Lung (tissue), 11 donors: ENCODE measurements at regions not wholly inside any gene's neighbourhood (a gene's known extent, or its start where the extent isn't known, plus 50 kb on each side); places are given as distances from the start of the nearest gene placed in this dataset.
A peak's percentile ranks its signal among the peaks of the same experiment; 100 is the strongest.

Experiments used
- ATAC-seq: fragments of 200-7000 bp; cut with Tn5 transposase; one replicate; pipeline ENCODE4 v1.9.1; 2020; ENCODE audit warnings: moderate number of reproducible peaks; ENCODE audit not compliant: insufficient read depth, low FRiP score
- DNase-seq, 3 donors: peaks; one replicate each; pipeline ENCODE4 v3.0.0-alpha.2; 2013 to 2017
- H3K27ac ChIP-seq, 2 donors: one replicate each; pipeline ENCODE4 v1.5.1; 2013; ENCODE audit warnings: mild to moderate bottlenecking in 2 of 2, moderate library complexity in 2 of 2, control low read depth in 1 of 2, inconsistent platforms in 1 of 2, low read depth in 1 of 2, low read length in 1 of 2
- H3K27me3 ChIP-seq, 3 donors: one replicate each; pipeline ENCODE4 v1.5.1; 2013; ENCODE audit warnings: low read length in 2 of 3; ENCODE audit not compliant: control insufficient read depth in 3 of 3, insufficient read depth in 3 of 3
- H3K36me3 ChIP-seq, 4 donors: one replicate each; pipeline ENCODE4 v1.5.1; 2013; ENCODE audit warnings: low read length in 4 of 4, mild to moderate bottlenecking in 1 of 4, moderate library complexity in 1 of 4; ENCODE audit not compliant: control insufficient read depth in 4 of 4, insufficient read depth in 4 of 4
- H3K4me1 ChIP-seq, 5 donors: one replicate each; pipeline ENCODE4 v1.5.1; 2013; ENCODE audit warnings: low read length in 5 of 5, mild to moderate bottlenecking in 2 of 5, moderate library complexity in 1 of 5; ENCODE audit not compliant: control insufficient read depth in 5 of 5, insufficient read depth in 5 of 5
- H3K4me3 ChIP-seq: one replicate; pipeline ENCODE4 v1.5.1; 2013; ENCODE audit warnings: mild to moderate bottlenecking, control low read depth, moderate library complexity
- H3K9ac ChIP-seq, 2 donors: one replicate each; pipeline ENCODE4 v1.5.1; 2013; ENCODE audit warnings: low read length in 2 of 2, control low read depth in 1 of 2; ENCODE audit not compliant: insufficient read depth in 1 of 2
- H3K9me3 ChIP-seq, 4 donors: one replicate each; pipeline ENCODE4 v1.5.1; 2013; ENCODE audit warnings: low read length in 3 of 4, mild to moderate bottlenecking in 1 of 4, moderate library complexity in 1 of 4; ENCODE audit not compliant: control insufficient read depth in 4 of 4, insufficient read depth in 3 of 4
- CTCF ChIP-seq: IDR thresholded peaks from 2 replicates; pipeline ENCODE4 v1.5.1; 2012; ENCODE audit warnings: mild to moderate bottlenecking; ENCODE audit errors: control extremely low read depth, extremely low read depth
- WGBS, 2 donors: extraction: QIAGEN DNeasy Blood & Tissue Kit; methylation state at CpG; one replicate each; pipeline ENCODE4 v1.1.7; 2013; 5-methylcytosine and 5-hydroxymethylcytosine counted together
- donor health status: control.
- donor health status: control.
- donor health status: Bipolar disorder and iron deficiency.
- donor health status: healthy.
- donor health status: DM: yes; HTN: yes; CAD: no.

- 48 to 58% methylated on average over 6 of the region's 6 CpGs for WGBS, 2 donors
- Histone ChIP-seq H3K4me3 (no peak overlapping the region), H3K36me3 (no peaks in the 10 kb centered on the region), H3K27ac (no peak overlapping the region), H3K9ac (no peak overlapping the region), H3K4me1 (no peaks in the 10 kb centered on the region), H3K27me3 (no peaks in the 10 kb centered on the region), H3K9me3 (peaks cover 0 to 7% (median 3%) of the 10 kb centered on the region in 4 donors)
- no peak for ATAC-seq
- DNase-seq = no peak
- TF ChIP-seq CTCF = no peak
Measured at GRCh38 chrX:830532-830931, 199.9 kb downstream of the SHOX start.

DNA sequence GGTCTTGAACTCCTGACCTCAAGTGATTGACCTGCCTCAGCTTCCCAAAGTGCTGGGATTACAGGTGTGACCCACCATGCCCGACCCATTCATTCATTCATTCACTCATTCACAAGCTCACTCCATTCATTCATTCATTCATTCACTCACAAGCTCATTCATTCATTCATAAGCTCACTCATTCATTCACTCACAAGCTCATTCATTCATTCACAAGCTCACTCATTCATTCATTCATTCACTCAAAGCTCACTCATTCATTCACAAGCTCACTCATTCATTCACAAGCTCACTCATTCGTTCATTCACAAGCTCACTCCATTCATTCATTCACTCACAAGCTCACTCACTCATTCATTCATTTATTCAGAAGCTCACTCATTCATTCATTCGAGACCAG is 198.6 kb downstream of the SHOX start:
- ATAC-seq = no peak
- H3K27ac ChIP-seq = no peak overlapping the region
- H3K4me3 ChIP-seq = no peak overlapping the region
- no peaks in the 10 kb centered on the region for H3K4me1 ChIP-seq
- no peaks in the 10 kb centered on the region for H3K27me3 ChIP-seq
- TF ChIP-seq CTCF = no peak
- 86 to 91% methylated on average over 3 of the region's 3 CpGs for WGBS, 2 donors
- DNase-seq = no peak
- no peaks in the 10 kb centered on the region for H3K36me3 ChIP-seq
- H3K9ac ChIP-seq = no peak overlapping the region
- peaks cover 0 to 7% (median 3%) of the 10 kb centered on the region in 4 donors for H3K9me3 ChIP-seq

DNA sequence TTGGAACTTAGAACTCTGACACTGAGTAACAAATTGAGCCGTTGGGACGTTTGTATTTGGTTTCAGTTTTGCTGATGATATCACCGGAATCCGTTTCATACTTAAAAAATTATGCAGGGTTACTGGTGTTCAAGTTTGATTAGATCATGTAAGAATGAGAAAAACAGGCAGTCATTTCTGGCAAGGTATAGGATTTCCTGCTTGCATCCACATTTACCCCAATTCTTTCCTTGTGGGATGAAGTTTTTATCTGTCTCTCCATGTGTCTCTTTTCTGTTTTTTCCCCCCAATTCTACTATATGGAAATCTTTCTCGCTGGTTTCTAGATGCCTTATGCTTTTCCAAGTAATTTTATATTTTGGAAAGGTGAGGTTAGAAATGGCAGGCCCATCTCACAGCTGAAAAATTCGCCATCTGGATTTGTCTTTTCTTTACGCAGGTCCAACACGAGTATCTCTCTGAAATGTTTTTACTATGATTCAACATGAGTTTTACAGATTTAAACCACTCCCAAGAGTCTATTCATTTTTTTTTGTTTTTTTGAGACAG is 197.9 kb downstream of the SHOX start:
- 79 to 83% methylated on average over 8 of the region's 8 CpGs for WGBS, 2 donors
- no peak for TF ChIP-seq CTCF

GRCh38 chrX:826448-826847 is 195.9 kb downstream of the SHOX start:
- peaks cover 0 to under 1% (median 0%) of the 10 kb centered on the region in 4 donors for H3K9me3 ChIP-seq
- no peak overlapping the region for H3K9ac ChIP-seq
- TF ChIP-seq CTCF = no peak
- no peaks in the 10 kb centered on the region for H3K27me3 ChIP-seq
- H3K27ac ChIP-seq = no peak overlapping the region
- 54 to 63% methylated on average over 9 of the region's 9 CpGs for WGBS, 2 donors
- ATAC-seq (no peak), DNase-seq (peak in 1 of 3 donors; percentile 1)
- H3K4me3 ChIP-seq = no peak overlapping the region
- no peaks in the 10 kb centered on the region for H3K4me1 ChIP-seq
- no peaks in the 10 kb centered on the region for H3K36me3 ChIP-seq

More for the DNA sequence above, 197.9 kb downstream of the SHOX start:
- Histone ChIP-seq H3K9me3 (peaks cover 0 to 5% (median 3%) of the 10 kb centered on the region in 4 donors), H3K27ac (no peak overlapping the region), H3K36me3 (no peaks in the 10 kb centered on the region), H3K27me3 (no peaks in the 10 kb centered on the region), H3K4me3 (no peak overlapping the region), H3K4me1 (no peaks in the 10 kb centered on the region), H3K9ac (no peak overlapping the region)
- ATAC-seq = no peak
- no peak for DNase-seq
